Stomach (tissue), 8 donors: ENCODE measurements at regions not wholly inside any gene's neighbourhood (a gene's known extent, or its start where the extent isn't known, plus 50 kb on each side); places are given as distances from the start of the nearest gene placed in this dataset.

Experiments used
- DNase-seq, 2 donors: peaks; one replicate each; pipeline versions ENCODE4 v3.0.0 to v3.0.0-alpha.2; 2013 to 2019
- H3K27ac ChIP-seq, 5 donors: fragments of 200-600 bp in 4 of 5; sonication (generic) in 4 of 5; one replicate each; pipeline ENCODE4 v1.5.1; 2013 to 2019; ENCODE audit warnings: mild to moderate bottlenecking in 1 of 5, moderate library complexity in 1 of 5
- H3K27me3 ChIP-seq, 3 donors: fragments of 200-600 bp; sonication (generic); one replicate each; pipeline ENCODE4 v1.5.1; 2017 to 2019; ENCODE audit warnings: mixed run types in 1 of 3
- H3K36me3 ChIP-seq, 4 donors: fragments of 200-600 bp; sonication (generic); 1 replicate in 3 of 4; 2 replicates in 1 of 4; pipeline ENCODE4 v1.5.1; 2016 to 2019
- H3K4me1 ChIP-seq, 4 donors: fragments of 200-600 bp; sonication (generic); one replicate each; pipeline ENCODE4 v1.5.1; 2016 to 2019
- H3K4me3 ChIP-seq, 4 donors: fragments of 200-600 bp; sonication (generic) in 3 of 4; one replicate each; pipeline ENCODE4 v1.5.1; 2016 to 2019; ENCODE audit warnings: mild to moderate bottlenecking in 1 of 4
- H3K9me3 ChIP-seq, 4 donors: fragments of 200-600 bp; sonication (generic); one replicate each; pipeline ENCODE4 v1.5.1; 2016 to 2019
- CTCF ChIP-seq, 7 experiments: fragments of 450-650 bp in 4 of 7; fragments of 200-600 bp in 3 of 7; sonication (generic) in 3 of 7; IDR thresholded peaks; one replicate each; pipeline ENCODE4 v1.5.1; 2016 to 2019; ENCODE audit warnings: antibody characterized with exemption in 7 of 7, control low read depth in 2 of 7, mild to moderate bottlenecking in 1 of 7
- EP300 ChIP-seq: sonication (generic); formaldehyde crosslinking; IDR thresholded peaks from one replicate; pipeline ENCODE4 v1.6.1; 2017; ENCODE audit warnings: antibody characterized with exemption
- POLR2A ChIP-seq, 4 donors: fragments of 450-650 bp; IDR thresholded peaks; one replicate each; pipeline ENCODE4 v1.6.1; 2016; ENCODE audit warnings: antibody characterized with exemption in 4 of 4, control low read depth in 2 of 4, mild to moderate bottlenecking in 1 of 4, moderate library complexity in 1 of 4
- POLR2AphosphoS5 ChIP-seq, 3 donors: sonication (generic); formaldehyde crosslinking; IDR thresholded peaks; one replicate each; pipeline ENCODE4 v1.6.1; 2016; ENCODE audit warnings: antibody characterized with exemption in 3 of 3
- WGBS, 5 donors: extraction: QIAGEN DNeasy Blood & Tissue Kit in 3 of 5; methylation state at CpG; one replicate each; pipeline versions ENCODE4 v1.1.5 to v1.1.7; 2013 to 2018; 5-methylcytosine and 5-hydroxymethylcytosine counted together
- intact Hi-C: fragments of 100-400 bp; cut with DNase I; formaldehyde crosslinking; loops from one replicate; pipeline ENCODE4 v1.15.1; 2023; ENCODE audit warnings: low total_unique reads
- donor health status: healthy with polysubstance abuse.
- donor health status: Bipolar disorder and iron deficiency.
- donor health status: healthy.

DNA sequence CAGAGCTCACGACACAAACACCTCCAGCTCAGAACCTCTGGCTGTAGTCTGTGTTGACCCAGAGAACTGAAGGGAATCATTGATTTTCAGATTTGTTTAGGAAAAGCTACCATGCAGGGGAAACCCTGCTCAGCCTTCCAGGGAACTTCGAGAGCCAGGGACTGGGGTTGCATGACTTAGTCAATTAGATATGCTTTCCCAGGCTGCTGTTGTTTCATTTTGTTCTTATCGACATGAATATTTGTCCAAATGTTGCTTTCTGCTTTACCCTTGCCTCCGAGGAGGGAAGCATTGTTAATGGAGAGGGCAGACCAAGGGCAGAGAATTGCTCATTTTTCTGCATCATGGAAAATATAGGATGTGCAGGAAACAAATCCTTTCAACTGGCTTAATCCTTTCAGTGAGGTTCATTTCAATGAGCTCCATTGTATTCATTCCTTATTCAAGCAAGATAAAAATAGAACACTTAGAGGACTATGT, 82.5 kb downstream of the KLF5 start:
- Histone ChIP-seq H3K36me3 (no peaks in the 10 kb centered on the region), H3K4me3 (no peak overlapping the region), H3K9me3 (no peaks in the 10 kb centered on the region), H3K27me3 (no peaks in the 10 kb centered on the region), H3K27ac (peak overlapping the region; percentile 77 to 90 (median 85)), H3K4me1 (peaks cover 13 to 46% (median 29%) of the 10 kb centered on the region in 4 donors)
- no peak for TF ChIP-seq POLR2AphosphoS5 (IDR thresholded peaks at IDR 0.05)
- no peak for TF ChIP-seq POLR2A (IDR thresholded peaks at IDR 0.05)
- TF ChIP-seq EP300 = no peak
- no peak for TF ChIP-seq CTCF (IDR thresholded peaks at IDR 0.05)
- intact Hi-C loops = no loop called here
- peak; percentile 29 to 61 for DNase-seq
- WGBS, 5 donors = 14 to 38% (median 22%) methylated on average over 4 of the region's 4 CpGs

DNA sequence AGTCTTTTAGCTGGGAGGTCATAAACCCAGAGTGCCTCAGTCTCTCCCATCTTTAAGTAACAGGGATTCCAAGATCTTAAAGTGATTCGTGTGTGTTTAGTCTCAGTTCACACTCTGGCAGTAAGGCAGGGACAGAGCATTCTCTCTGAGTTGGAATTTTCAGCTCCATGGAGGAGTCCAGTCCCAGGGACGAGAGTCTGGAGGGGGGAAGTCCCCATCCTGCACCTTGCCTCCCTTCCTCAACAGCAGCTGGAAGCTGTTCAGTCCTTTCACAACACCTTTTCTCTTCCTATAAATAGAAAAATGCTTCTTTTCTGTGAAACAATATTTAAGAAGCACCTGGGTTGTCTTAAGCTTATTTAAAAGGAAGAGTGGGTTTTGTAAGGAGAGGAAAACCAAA, 82.0 kb downstream of the KLF5 start:
- WGBS, 5 donors = 12 to 49% (median 29%) methylated on average over 2 of the region's 2 CpGs

GRCh38 chr13:73138638-73139491, 80.1 kb downstream of the KLF5 start:
- peak; percentile 69 to 85 for DNase-seq
- Histone ChIP-seq H3K36me3 (no peaks in the 10 kb centered on the region), H3K27me3 (no peaks in the 10 kb centered on the region), H3K27ac (peak overlapping the region; percentile 77 to 91 (median 85)), H3K4me1 (peaks cover 13 to 49% (median 29%) of the 10 kb centered on the region in 4 donors), H3K9me3 (no peaks in the 10 kb centered on the region), H3K4me3 (no peak overlapping the region)
- intact Hi-C loops = no loop called here
- WGBS, 5 donors = 18 to 35% (median 28%) methylated on average over 11 of the region's 11 CpGs
- TF ChIP-seq CTCF (IDR thresholded peaks at IDR 0.05) (no peak), POLR2A (IDR thresholded peaks at IDR 0.05) (no peak), POLR2AphosphoS5 (IDR thresholded peaks at IDR 0.05) (peak in 1 of 3 donors; percentile 66), EP300 (no peak)

More for the DNA sequence above, 82.0 kb downstream of the KLF5 start:
- DNase-seq = peak; percentile 27 to 33
- H3K36me3 ChIP-seq = no peaks in the 10 kb centered on the region
- TF ChIP-seq EP300 = no peak
- no peak for TF ChIP-seq POLR2AphosphoS5 (IDR thresholded peaks at IDR 0.05)
- no peak for TF ChIP-seq POLR2A (IDR thresholded peaks at IDR 0.05)
- TF ChIP-seq CTCF (IDR thresholded peaks at IDR 0.05) = no peak
- H3K4me1 ChIP-seq = peaks cover 13 to 46% (median 29%) of the 10 kb centered on the region in 4 donors
- no peaks in the 10 kb centered on the region for H3K27me3 ChIP-seq
- intact Hi-C loops = no loop called here
- H3K4me3 ChIP-seq = no peak overlapping the region
- no peaks in the 10 kb centered on the region for H3K9me3 ChIP-seq
- peak overlapping the region; percentile 77 to 90 (median 85) for H3K27ac ChIP-seq

- intact Hi-C loops = no loop called here
- TF ChIP-seq EP300 = no peak
- TF ChIP-seq CTCF (IDR thresholded peaks at IDR 0.05) = no peak
- no peak for TF ChIP-seq POLR2A (IDR thresholded peaks at IDR 0.05)
- TF ChIP-seq POLR2AphosphoS5 (IDR thresholded peaks at IDR 0.05) = no peak
- peaks cover 13 to 55% (median 29%) of the 10 kb centered on the region in 4 donors for H3K4me1 ChIP-seq
- H3K4me3 ChIP-seq = no peak overlapping the region
- H3K9me3 ChIP-seq = no peaks in the 10 kb centered on the region
- H3K27ac ChIP-seq = peak overlapping the region; percentile 76 to 88 (median 83)
- WGBS, 5 donors = 22 to 38% (median 32%) methylated on average over 5 of the region's 5 CpGs
- no peaks in the 10 kb centered on the region for H3K27me3 ChIP-seq
- DNase-seq = peak in 1 of 2 donors; percentile 12
- H3K36me3 ChIP-seq = no peaks in the 10 kb centered on the region
Observed at GRCh38 chr13:73138276-73138637, 79.5 kb downstream of the KLF5 start.
